AG04450 (cell line): ENCODE measurements at regions not wholly inside any gene's neighbourhood (a gene's known extent, or its start where the extent isn't known, plus 50 kb on each side); places are given as distances from the start of the nearest gene placed in this dataset.
"Not testable (repeated sequence)": the region's sequence is repeated elsewhere in the genome, so short reads cannot be mapped to it uniquely, and the experiment has no call there.

Experiments used
- CTCF ChIA-PET: fragments of 300-600, 350-600 bp; formaldehyde crosslinking; extraction: SDS; loops from one replicate; lab custom pipeline; 2022; ENCODE audit warnings: antibody characterized with exemption, inconsistent platforms; lab: Charles Lee
- POLR2A ChIA-PET: fragments of 350-600 bp; formaldehyde crosslinking; extraction: SDS; loops from one replicate; lab custom pipeline; 2021; ENCODE audit warnings: antibody characterized with exemption, inconsistent platforms; lab: Yijun Ruan, JAX
- DNase-seq: peaks from one replicate; pipeline ENCODE4 v3.0.0-alpha.2; 2011; ENCODE audit warnings: low read depth, low spot score
- H3K27ac ChIP-seq: one replicate; pipeline ENCODE4 v1.5.1; 2012; ENCODE audit warnings: low read depth, low read length, control low read depth
- H3K27me3 ChIP-seq: one replicate; pipeline ENCODE4 v1.6.0; 2012; ENCODE audit warnings: low read length; ENCODE audit not compliant: control insufficient read depth, insufficient read depth
- H3K4me3 ChIP-seq: 2 replicates; pipeline ENCODE4 v1.5.1; 2011; ENCODE audit warnings: mild to moderate bottlenecking, low read depth, low read length, control low read depth
- H3K9me3 ChIP-seq: 2 replicates; pipeline ENCODE4 v1.5.1; 2012; ENCODE audit warnings: low read length; ENCODE audit not compliant: control insufficient read depth, insufficient read depth
- TF ChIP-seq, protein P1 (sequence below): IDR thresholded peaks from 2 replicates; pipeline ENCODE4 v1.5.1; 2011; ENCODE audit warnings: low read depth, low read length, control low read depth, inconsistent platforms

DNA sequence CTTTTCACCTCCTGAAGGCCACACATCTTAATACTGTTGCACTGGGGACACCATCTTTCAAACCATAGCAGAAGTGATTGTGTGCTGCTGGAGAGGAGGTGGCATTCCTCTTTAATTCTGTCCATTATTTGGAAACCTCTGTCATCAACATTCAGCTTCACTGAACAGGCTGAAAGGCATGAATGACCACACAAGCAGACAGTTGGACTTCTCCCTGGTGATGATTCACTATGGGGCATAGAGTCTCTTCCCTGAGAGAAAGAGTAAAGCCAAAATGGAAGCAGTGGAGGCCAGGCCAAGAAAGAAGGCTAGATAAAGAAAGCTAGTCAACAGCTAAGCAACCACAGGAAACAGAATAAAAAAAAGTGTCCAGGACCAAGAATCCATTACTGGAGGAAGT, 113.1 kb upstream of the VSTM2A start:
- Histone ChIP-seq H3K9me3 (no peaks in the 10 kb centered on the region), H3K27ac (no peak overlapping the region), H3K27me3 (no peaks in the 10 kb centered on the region), H3K4me3 (no peak overlapping the region)
- TF ChIP-seq, protein P1, sequence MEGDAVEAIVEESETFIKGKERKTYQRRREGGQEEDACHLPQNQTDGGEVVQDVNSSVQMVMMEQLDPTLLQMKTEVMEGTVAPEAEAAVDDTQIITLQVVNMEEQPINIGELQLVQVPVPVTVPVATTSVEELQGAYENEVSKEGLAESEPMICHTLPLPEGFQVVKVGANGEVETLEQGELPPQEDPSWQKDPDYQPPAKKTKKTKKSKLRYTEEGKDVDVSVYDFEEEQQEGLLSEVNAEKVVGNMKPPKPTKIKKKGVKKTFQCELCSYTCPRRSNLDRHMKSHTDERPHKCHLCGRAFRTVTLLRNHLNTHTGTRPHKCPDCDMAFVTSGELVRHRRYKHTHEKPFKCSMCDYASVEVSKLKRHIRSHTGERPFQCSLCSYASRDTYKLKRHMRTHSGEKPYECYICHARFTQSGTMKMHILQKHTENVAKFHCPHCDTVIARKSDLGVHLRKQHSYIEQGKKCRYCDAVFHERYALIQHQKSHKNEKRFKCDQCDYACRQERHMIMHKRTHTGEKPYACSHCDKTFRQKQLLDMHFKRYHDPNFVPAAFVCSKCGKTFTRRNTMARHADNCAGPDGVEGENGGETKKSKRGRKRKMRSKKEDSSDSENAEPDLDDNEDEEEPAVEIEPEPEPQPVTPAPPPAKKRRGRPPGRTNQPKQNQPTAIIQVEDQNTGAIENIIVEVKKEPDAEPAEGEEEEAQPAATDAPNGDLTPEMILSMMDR, result no peak
- ChIA-PET CTCF (no interaction called here), POLR2A (no interaction called here)
- DNase-seq, result no peak

DNA sequence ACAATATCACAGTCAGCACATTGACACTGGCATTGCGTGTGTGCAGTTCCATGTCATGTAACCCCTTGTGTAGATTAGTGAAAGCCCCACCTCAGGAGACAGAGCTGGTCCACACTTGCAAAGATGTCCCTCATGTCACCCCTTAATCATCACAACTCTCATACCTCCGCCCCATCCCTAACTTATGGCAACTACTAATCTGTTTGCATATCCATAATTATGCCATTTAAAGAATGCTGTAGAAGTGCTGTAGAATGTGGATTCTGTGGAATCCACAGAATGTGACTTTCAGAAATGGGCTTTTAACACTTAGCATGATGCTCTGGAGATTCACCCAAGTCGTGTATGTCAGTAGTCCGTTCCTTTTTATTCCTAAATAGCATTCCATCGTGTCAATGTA, 102.8 kb upstream of the VSTM2A start:
- H3K27ac ChIP-seq, result no peak overlapping the region
- POLR2A ChIA-PET, result no interaction called here
- TF ChIP-seq, protein P1, result no peak
- CTCF ChIA-PET, result no interaction called here
- peaks cover 19% of the 10 kb centered on the region for H3K9me3 ChIP-seq
- no peak overlapping the region for H3K4me3 ChIP-seq
- DNase-seq, result no peak
- no peaks in the 10 kb centered on the region for H3K27me3 ChIP-seq

DNA sequence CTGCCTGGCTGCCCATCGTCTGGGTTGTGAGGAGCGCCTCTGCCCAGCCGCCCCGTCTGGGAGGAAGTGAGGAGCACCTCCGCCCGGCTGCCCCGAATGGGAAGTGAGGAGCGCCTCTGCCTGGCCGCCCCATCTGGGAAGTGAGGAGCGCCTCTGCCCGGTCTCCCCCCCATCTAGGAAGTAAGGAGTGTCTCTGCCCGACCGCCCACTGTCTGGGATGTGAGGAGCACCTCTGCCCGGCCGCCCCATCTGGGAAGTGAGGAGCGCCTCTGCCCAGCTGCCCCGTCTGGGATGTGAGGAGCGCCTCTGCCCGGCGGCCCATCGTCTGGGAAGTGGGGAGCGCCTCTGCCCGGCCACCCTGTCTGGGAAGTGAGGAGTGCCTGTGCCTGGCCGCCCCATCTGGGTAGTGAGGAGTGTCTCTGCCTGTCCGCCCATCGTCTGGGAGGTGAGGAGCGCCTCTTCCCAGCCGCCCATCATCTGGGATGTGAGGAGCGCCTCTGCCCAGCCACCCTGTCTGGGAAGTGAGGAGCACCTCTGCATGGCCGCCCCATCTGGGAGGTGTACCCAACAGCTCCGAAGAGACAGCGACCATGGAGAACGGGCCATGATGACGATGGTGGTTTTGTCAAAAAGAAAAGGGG, 98.0 kb upstream of the VSTM2A start:
- peaks cover 10% of the 10 kb centered on the region for H3K9me3 ChIP-seq
- DNase-seq, H3K27me3 ChIP-seq, H3K27ac ChIP-seq, POLR2A ChIA-PET, CTCF ChIA-PET, H3K4me3 ChIP-seq: not testable (repeated sequence)

DNA sequence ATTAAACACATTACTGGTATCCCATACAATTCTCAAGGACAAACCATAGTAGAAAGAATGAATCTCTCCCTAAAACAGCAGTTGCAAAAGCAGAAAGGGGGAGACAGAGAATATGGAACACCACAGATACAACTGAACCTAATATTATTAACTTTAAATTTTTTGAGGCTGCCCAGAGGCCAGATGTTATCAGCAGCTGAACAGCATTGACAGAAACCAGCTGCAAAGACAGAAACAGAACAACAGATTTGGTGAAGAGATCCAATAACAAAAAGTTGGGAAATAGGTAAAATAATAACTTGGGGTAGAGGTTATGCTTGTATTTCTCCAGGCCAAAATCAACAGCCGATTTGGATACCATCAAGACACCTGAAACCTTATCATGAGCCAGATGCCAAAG, 89.0 kb upstream of the VSTM2A start:
- DNase-seq, H3K27me3 ChIP-seq, POLR2A ChIA-PET, CTCF ChIA-PET, H3K27ac ChIP-seq, H3K4me3 ChIP-seq: not testable (repeated sequence)
- H3K9me3 ChIP-seq, result peaks cover 12% of the 10 kb centered on the region; the same call in 1 of the 2 replicates

DNA sequence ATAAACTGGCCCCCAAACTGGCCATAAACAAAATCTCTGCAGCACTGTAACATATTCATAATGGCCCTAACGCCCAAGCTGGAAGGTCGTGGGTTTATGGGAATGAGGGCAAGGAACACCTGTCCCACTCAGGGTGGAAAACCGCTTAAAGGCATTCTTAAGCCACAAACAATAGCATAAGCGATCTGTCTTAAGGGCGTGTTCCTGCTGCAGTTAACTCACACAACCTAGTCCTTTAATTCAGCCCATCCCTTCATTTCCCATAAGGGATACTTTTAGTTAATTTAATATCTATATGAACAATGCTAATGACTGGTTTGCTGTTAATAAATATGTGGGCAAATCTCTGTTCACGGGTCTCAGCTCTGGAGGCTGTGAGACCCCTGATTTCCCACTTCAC, 87.5 kb upstream of the VSTM2A start:
- peaks cover 15% of the 10 kb centered on the region; the same call in 1 of the 2 replicates for H3K9me3 ChIP-seq
- POLR2A ChIA-PET, H3K4me3 ChIP-seq, DNase-seq, CTCF ChIA-PET, H3K27ac ChIP-seq, H3K27me3 ChIP-seq: not testable (repeated sequence)

DNA sequence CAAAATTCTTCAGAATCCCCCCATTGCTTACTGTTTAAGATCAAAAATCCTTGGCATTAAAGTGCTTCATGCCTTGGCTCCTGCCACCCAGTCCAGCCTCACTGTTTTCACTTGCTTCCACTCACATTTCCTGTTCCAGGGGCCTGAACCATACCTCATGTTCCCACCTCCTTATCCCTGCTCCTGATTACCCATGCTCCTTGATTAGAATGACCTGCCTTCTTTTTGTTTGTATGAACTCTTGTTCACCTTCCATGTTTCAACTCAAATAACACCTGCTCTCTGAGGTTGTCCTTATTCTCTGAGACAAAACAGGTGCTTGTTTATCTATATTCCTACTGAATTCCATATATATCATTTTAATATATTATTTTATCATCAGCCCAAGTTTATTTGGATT, 77.1 kb upstream of the VSTM2A start:
- no peak overlapping the region for H3K4me3 ChIP-seq
- no peak for DNase-seq
- H3K9me3 ChIP-seq, result peaks cover 11% of the 10 kb centered on the region
- TF ChIP-seq, protein P1, result no peak
- no peaks in the 10 kb centered on the region for H3K27me3 ChIP-seq
- CTCF ChIA-PET, result no interaction called here
- H3K27ac ChIP-seq, result no peak overlapping the region
- POLR2A ChIA-PET, result no interaction called here
